Cardiac fibroblast (primary cell): ENCODE measurements at regions not wholly inside any gene's neighbourhood (a gene's known extent, or its start where the extent isn't known, plus 50 kb on each side); places are given as distances from the start of the nearest gene placed in this dataset.

Experiments
- DNase-seq, 2 donors: peaks; one replicate each; pipeline versions ENCODE4 v3.0.0 to v3.0.0-alpha.2; 2010; ENCODE audit warnings: low read depth in 2 of 2
- H3K4me3 ChIP-seq, 2 donors: replicated peaks in 1 of 2; 1 replicate in 1 of 2; 2 replicates in 1 of 2; pipeline ENCODE4 v1.5.1; 2011; ENCODE audit warnings: low read depth in 2 of 2, low read length in 2 of 2, mild to moderate bottlenecking in 2 of 2, moderate library complexity in 1 of 2
- CTCF ChIP-seq: IDR thresholded peaks from one replicate; pipeline ENCODE4 v1.5.1; 2011; ENCODE audit warnings: low read depth, mild to moderate bottlenecking, low read length, inconsistent platforms

GRCh38 chr20:21613512-21613911 lies 92.0 kb upstream of the PAX1 start:
- DNase-seq = no peak
- no peak for TF ChIP-seq CTCF
- H3K4me3 ChIP-seq = no peak overlapping the region

- no peak for TF ChIP-seq CTCF
These were observed 95.5 kb upstream of the PAX1 start for GRCh38 chr20:21609981-21610380.

GRCh38 chr20:21609221-21609620 lies 95.4 kb upstream of the NKX2-2 start:
- no peak for DNase-seq
- no peak overlapping the region for H3K4me3 ChIP-seq
- TF ChIP-seq CTCF = no peak

More at GRCh38 chr20:21609981-21610380, 95.5 kb upstream of the PAX1 start:
- no peak for DNase-seq
- no peak overlapping the region for H3K4me3 ChIP-seq

- H3K4me3 ChIP-seq = no peak overlapping the region
- DNase-seq = no peak
- no peak for TF ChIP-seq CTCF
These were observed 94.9 kb upstream of the NKX2-2 start for GRCh38 chr20:21608777-21609176.

GRCh38 chr20:21607971-21608725 lies 94.3 kb upstream of the NKX2-2 start:
- no peak for DNase-seq
- H3K4me3 ChIP-seq = no peak overlapping the region
- no peak for TF ChIP-seq CTCF

GRCh38 chr20:21601799-21602198 lies 87.9 kb upstream of the NKX2-2 start:
- no peak for TF ChIP-seq CTCF
- no peak for DNase-seq

GRCh38 chr20:21586682-21587081 lies 72.8 kb upstream of the NKX2-2 start:
- no peak overlapping the region for H3K4me3 ChIP-seq
- no peak for DNase-seq
- TF ChIP-seq CTCF = no peak

More at GRCh38 chr20:21601799-21602198, 87.9 kb upstream of the NKX2-2 start:
- H3K4me3 ChIP-seq = no peak overlapping the region
